HuH-7.5 (cell line): ENCODE measurements at regions not wholly inside any gene's neighbourhood (a gene's known extent, or its start where the extent isn't known, plus 50 kb on each side); places are given as distances from the start of the nearest gene placed in this dataset.

ENCODE experiments used
- DNase-seq: peaks from one replicate; pipeline ENCODE4 v3.0.0; 2011; ENCODE audit warnings: low spot score

DNA sequence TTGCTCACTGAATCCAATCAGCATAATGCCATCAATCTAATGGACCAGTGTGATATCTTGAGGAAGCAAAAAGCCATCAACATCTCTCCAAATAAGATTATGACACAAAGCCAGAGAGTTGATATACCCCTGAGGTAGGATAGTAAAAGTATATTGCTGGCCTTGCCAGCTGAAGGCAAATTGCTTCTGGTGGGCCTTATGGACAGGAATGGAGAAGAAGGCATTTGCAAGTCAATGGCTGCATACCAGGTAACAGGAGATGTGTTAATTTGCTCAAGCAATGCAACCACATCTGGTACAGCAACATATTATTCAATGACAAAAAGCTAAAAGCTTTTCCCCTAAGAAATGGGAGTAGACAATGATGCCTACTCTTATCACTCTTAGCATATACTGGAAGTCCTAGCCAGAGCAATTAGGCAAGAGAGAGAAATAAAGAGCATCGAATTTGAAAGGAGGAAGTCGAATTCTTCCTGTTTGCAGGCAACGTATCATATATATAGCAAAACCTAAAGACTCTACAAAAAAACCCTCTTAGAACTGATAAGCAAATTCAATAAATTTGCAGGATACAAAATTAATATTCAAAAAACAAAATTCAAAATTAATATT, 216.1 kb upstream of the RASA1 start:
- no peak for DNase-seq

DNA sequence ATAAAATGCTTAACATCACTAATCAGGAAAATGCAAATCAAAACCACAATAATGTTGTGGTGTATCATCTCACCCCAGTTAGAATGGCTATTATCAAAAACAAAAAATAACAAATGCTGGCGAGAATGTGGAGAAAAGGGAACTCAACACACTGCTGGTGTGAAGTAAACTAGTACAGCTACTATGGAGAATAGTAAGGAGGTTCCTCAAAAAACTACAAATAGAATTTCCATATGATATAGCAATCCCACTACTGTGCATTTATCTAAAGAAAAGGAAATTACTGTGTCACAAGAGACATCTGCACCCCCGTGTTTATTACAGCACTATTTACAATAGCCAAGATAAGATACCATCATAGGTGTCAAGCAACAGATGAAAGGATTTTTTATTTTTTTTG, 214.5 kb upstream of the RASA1 start:
- no peak for DNase-seq

DNA sequence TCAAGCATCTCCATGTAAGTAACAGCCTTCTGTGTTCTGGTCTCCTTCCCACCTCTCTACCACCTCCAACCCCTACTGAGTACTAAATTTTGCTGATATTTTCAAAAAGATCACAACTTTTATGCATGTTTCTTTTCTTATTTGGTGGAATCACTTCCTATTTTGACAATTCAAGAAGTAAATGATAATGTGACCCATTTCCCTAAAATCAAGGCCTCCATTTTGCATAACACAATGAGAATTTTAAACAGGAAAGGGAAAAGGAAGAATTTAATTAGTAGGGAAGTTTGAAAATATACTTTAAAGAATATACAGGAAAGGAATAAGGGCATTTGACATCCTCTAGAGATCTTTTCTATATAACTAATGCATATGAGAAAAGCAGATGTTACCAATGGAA, 212.9 kb upstream of the RASA1 start:
- DNase-seq, result no peak

DNA sequence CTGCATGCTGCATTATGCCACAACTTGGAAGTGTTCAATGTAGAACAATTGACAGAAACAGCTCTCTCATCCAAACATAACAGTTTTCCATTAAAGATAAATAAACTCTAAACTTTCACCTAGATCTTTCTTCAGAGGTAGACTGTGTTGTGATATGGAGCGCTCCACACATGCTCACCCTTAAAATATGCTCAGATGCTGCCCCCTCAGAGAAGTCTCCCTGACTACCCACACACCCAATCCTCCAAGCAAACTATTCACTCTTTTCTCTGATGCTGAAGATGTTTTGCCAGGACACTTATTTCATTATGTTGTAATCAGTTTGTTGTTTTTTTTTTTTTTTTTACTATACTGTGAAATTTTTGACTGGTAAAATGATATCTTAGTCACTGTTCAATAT, 206.6 kb upstream of the RASA1 start:
- no peak for DNase-seq

DNA sequence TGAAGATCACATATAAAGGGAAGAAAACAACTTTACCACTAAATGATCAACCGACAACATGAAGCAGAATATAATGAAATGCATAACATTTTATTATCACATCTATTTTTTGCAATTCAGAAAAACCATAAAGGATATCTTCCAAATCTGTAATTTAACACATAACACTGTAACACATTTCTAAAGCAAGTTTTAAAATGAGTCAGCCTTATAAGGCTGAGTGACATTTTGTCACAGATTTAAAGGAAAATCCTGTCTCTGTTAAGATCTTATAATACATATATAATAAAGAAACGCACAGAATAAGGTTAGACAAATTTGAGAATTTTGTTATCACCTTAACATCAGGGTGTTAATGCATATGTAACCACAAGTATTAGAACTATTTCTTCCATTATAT, 198.4 kb upstream of the RASA1 start:
- DNase-seq, result no peak

DNA sequence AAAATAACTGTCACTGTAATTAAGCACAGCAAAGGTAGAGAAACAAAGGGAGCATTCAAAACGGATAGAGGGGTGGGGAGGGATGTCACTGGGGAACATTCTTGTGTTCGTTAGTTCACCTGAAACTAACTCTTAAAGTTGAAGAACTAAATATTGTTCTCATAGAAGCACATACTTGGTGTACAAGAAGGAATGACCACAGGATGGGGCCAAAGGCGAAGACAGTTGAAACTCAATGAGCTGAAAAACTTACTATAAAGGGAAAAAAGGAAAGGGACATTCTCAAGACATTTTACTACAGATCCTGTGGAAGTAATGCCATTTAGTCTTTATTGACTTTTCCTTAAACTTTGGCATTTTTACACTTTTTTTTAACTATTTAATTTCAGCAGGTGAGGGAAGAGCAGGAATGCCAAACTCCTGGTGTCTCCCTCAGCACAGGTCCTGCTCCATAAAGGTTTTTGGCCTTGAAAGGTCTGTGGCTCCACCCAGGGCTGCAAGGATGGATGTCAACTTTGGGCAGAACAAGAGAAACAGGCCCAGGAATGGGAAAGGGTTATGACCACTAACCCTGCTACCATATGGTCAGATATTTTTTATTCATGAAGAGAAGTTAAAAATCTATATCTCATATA, 197.6 kb upstream of the RASA1 start:
- no peak for DNase-seq

DNA sequence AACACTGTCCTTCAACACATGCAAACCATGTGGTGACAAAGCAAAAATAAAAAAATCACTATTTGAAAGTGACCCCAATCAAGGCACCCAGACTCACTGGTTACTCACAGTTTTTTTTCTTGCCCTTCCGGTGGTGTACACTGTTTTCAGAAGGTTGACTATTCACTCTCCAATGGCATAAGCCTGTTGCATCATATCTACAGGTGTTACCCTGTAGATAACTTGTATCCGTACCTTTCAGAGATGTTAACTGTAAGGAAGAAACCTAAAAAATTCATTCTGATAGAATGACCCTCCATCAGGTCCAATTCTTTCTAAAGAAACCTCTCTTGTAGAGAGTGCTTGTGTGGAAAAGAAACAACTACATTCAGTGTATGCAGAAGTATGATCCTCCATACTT, 193.6 kb upstream of the RASA1 start:
- no peak for DNase-seq

DNA sequence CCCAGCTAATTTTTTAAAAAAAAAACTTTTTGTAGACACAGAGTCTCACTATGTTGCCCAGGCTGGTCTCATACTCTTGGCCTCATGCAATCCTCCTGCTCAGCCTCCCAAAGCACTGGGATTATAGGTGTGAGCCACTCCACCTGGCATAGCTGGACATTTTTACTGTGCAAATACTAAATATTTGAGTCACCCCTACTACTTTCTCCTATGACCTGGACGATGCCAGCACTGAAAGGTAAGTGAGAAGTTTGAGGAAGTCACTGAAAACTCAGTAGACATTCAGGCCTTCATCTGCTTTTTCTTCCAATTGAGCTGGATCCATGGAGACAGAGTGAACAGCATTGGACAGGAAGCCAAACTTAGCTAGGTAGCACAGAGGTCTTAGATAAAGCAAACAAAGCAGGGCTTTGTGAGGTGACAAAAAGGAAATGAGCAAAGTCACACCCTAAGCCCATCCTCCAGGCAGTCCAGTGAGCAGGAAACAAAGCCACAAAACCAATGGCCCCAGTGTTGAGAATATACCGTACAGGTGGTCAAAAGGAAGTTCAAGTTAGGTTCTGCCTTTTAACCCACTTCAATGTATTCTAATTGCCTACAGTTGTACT, 192.6 kb upstream of the RASA1 start:
- DNase-seq, result no peak

DNA sequence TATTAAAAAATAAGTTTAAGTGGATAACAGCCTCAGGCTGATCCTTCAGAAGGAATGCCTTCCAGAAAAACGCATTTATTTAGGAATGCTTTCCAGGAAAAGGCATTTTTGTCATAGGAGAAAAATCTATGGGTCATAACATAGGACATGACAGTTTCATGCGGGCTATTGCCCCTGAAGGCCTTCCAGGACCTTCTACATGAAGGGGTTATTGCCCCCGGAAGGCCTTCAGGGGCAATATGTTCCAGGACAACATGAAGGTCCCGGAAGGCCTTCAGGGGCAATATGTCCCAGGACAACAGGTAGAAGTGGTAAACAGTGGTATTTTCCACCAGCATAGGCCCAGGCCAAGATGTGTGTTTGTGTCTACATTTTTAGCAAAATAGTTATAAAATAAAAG, 191.3 kb upstream of the RASA1 start:
- DNase-seq, result no peak

DNA sequence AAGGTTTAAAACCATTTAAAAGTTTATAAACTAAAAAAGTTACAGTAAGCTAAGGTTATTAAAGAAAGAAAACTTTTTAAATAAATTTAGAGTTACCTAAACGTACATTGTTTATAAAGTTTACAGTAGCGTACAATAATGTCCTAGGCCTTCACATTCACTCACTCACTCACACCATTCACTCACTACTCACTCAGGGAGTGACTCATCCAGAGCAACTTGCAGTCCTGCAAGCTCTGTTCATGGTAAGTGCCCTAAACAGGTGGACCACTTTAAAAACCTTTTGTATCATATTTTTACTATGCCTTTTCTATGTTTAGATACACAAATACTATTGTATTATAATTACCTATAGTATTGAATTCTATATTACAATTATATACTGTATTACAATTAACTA, 190.8 kb upstream of the RASA1 start:
- no peak for DNase-seq

DNA sequence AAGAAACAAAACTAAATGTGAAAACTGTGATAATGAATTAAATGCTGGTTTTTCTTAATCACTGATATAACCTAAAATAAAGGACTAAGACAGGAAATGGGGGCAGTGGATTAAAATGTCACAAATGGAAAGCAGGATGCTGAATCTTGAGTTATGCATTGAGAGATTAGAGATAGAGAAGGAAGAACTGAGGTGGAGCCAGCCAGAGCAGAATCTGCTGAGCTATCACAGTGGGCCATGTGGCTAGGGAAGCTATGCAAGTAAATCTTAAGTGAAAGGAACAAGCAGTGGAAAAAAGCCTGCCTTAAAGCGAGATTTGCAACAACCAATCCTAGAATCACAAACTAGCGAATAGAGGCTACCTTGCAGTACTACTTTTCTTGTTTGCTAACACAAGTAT, 188.5 kb upstream of the RASA1 start:
- DNase-seq, result no peak

DNA sequence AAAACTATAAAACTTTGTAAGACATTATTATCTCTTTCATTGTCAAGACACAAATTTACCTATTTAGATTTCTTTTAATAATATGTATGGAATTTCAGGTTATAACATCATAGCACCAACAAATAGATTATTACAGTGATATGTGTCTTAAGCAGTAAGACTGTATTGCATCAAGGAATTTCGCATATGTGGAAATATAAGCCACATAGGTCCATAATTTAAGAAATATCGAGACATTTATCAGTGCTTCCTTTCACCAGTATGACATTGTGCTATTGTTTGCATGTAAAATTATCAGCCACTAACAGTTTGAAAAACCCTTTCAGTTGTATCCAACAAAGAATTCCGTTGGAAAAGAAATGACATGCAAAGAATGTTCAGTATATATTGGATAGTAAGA, 186.7 kb upstream of the RASA1 start:
- DNase-seq, result no peak

DNA sequence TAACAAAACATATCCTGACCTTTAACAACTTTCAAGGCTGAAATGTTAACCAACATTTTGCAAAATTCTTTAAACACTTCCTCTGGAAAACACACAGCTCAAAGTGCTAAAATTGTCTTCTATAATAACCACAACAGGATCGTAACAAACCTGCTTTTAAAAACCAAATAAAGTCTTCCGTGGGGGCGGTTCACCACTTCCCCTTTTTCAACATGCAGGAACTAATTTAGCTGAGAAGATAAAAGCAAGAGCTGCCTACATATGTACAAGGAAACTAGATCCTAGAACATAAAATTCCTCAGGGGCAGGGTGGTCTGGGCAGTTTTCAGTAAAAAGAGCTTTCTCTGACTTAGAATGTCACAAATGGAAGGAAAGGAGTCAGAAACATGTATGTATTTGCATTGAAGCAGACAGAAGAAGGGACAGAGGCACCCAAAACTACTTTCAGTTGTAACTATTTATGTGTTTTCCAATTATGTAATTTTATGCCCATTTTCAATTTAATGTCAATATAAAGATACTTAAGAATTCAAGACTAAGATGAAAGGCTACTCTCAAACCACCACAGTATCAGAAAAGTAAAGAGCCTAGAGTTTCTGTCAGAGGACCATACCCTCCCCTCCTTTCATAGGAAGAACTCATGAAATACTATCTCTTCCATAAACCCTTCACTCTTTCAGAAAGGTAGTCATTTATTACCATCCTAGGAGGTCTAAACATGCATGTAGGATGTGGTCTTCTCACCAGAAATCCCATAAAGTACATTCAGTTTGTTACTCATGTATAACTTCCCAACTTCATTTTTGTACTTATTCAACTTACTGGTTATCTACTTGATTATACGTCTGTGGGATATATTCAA, 185.9 kb upstream of the RASA1 start:
- DNase-seq, result no peak

DNA sequence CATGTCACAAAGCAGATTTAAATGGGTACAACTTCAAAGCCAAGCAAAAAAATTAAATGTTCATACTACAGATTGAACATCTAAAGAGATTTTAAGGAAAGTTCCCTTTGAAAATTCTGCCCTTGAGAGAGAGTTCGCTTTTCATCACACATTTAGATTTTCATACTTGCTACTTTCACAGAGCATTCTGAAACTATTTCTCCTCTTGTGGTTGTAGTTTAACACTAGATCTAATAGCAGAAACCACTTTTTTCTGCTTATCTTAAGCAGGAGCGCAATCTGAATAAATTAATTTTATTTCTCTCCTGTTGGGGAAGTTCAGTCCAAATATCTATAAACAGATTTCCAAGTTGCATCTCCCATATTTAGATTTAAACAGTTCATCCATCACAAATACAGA, 173.3 kb upstream of the RASA1 start:
- no peak for DNase-seq

DNA sequence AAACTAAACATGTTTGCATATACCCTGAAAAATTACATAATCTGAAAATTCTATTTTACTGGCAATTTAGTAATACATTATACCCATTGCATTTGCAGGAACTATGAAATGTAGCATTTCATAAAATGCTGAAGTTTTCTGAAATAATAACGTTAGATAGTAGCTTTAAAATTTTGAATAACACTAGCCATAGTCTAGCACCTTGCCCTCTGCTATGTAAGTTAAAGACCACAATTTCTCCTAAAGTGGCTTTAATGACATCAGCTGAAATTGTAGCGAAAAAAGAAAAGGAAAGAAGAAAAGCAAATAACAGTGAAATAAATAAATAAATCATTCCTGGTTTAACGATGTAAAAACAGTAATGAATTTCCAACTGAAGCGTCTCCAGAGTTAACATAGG, 172.8 kb upstream of the RASA1 start:
- DNase-seq, result no peak

DNA sequence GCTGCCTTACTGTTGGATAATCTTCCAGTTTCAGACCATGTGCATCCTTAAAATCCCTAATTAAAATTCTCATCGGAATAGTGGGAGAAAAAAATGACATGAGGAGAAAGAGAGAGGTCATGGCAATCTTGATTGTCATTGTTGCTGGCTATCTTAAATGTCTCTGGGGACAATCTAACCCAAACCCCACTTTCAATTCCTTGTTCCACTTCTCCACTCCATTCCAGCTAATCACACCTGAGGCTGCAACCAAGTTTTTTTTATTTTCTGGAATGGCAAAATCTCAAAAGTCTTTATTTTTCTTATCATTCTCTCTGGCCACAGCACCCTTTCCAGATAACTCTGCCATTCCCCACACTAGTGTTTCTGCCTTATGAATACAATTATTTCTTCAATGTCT, 171.9 kb upstream of the RASA1 start:
- DNase-seq, result no peak

DNA sequence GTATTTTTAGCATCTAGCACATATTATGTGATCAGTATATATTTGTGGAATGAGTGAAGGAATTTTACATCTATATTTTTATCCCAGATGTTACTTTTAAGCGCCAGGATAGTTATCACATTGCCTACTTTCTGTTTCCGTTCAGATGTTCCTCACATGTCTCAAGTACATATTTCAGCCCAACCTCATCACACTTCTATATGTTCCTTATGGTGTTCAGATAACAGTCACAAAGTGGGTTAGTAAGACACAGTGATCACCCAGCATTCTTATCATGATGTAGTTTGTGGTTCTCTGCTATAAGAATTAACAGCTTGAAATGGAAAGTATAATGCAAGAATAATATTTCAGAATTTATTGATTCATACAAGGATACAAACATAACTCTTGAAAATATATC, 170.0 kb upstream of the RASA1 start:
- DNase-seq, result no peak

DNA sequence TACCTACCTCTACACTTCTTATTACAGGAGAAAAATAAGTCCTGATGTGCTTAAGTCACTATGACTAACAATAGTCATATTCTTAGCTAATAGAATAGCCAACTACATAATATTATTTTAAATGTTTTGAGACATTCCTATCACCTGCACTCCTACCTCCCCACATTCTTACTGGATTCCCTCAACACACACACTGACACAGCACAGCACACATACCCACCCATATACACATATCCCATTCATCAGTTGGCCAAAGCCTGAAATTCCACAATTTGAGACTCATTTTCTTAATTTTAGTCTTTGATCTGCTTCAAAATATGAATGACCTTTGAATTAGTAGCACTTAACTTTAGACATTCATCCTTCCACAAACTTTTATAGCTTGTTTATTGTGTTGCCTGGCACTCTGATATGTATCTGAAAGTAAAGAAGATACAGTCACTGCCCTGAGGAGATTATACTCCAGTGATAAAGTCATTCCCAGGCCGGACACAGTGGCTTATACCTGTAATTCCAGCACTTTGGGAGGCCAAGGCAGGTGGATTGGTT, 168.3 kb upstream of the RASA1 start:
- no peak for DNase-seq

DNA sequence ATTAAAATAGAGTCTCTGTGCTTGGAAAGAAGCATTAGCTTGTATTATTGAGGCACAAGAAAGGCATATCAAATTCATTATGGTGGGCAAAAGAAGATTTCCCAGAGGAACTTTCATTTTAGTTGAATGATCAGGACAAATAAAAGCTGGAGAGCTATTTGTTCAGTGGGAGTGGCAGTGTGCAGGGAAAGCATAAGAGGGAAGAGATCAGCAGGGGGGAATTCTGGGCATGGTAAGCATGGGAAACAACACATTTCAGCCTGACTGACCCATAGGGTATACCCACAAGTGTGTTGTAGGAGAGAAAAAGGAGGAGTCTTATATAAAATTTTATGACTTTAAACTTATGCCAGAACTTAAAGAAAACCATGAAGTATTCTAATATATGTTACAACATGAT, 167.7 kb upstream of the RASA1 start:
- no peak for DNase-seq

DNA sequence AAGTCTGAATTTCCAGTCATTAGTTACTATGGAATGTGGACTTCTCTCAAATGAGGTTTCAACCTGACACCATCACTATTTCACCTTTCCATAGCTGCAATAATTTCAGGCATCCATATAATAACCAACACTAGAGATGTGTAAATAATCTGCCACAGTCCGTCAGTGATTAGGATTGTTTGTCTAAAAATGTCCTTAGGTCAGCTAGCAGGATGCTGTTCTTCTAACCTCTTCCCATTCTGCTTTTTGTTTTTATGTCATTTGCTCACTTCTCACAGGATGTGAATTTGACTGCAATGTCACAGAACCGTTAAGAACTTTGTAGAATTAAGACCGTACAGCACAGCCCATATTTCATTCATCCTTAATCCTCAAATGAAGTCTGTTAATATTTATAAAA, 166.4 kb upstream of the RASA1 start:
- no peak for DNase-seq

DNA sequence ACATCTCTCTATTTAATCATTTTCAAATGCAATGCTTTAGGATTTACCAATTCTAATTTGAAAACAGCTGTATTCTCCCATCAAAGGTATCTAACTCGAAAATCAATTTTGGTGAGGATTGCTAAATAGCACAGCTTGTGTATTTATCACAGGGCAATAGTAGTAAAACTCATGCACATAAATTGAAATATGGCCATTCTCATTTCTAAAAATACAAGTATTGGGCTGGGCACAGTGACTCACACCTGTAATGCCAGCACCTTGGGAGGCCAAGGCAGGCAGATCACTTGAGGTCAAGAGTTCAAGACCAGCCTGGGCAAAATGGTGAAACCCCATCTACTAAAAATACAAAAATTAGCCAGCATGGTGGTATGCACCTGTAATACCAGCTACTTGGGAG, 164.8 kb upstream of the RASA1 start:
- no peak for DNase-seq

DNA sequence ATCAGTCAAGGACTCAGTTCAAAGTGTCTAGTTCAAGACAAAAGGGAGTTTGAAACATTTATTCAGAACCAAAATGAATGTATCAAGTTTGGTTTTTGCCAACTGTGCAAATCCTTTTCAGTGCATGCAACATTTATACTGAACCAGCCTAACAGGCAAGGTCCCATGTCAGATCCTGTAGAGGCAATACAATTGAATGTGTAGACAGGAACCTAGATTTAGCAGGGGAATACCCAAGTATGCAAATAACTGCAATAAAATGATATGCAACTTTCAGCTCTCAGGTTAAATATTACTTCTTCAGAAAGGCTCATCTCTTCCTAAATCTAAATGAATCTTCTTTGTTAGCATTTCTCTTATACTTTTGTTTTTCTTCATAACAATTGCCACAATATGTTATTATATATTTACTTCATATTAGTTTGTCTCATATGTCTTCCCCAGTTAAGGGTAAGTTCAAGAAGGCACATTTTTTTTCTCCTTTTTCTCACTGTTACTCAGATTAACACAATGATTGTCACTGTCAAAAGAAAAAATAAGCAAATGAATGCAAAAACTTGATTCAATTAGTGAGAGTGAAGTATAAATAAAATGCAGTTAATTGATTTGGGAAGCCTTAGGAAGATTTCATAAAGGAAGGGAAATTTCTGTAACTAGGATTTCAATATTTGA, 163.9 kb upstream of the RASA1 start:
- no peak for DNase-seq
